Sigmoid colon (tissue), 6 donors: ENCODE measurements at regions not wholly inside any gene's neighbourhood (a gene's known extent, or its start where the extent isn't known, plus 50 kb on each side); places are given as distances from the start of the nearest gene placed in this dataset.

Experiments
- DNase-seq: peaks from one replicate; pipeline ENCODE4 v3.0.0-alpha.2; 2019
- H3K27ac ChIP-seq, 4 donors: fragments of 200-600 bp; sonication (generic); one replicate each; pipeline ENCODE4 v1.5.1; 2016 to 2019; ENCODE audit warnings: mild to moderate bottlenecking in 1 of 4
- H3K27me3 ChIP-seq, 3 donors: fragments of 200-600 bp; sonication (generic); one replicate each; pipeline ENCODE4 v1.5.1; 2019; ENCODE audit warnings: mild to moderate bottlenecking in 1 of 3
- H3K36me3 ChIP-seq, 4 donors: fragments of 200-600 bp; sonication (generic); one replicate each; pipeline ENCODE4 v1.5.1; 2016 to 2019
- H3K4me1 ChIP-seq, 4 donors: fragments of 200-600 bp; sonication (generic); one replicate each; pipeline ENCODE4 v1.5.1; 2017 to 2019
- H3K4me3 ChIP-seq, 4 donors: fragments of 200-600 bp; sonication (generic); one replicate each; pipeline ENCODE4 v1.5.1; 2017 to 2019; ENCODE audit warnings: mild to moderate bottlenecking in 2 of 4, moderate library complexity in 1 of 4
- H3K9me3 ChIP-seq, 4 donors: fragments of 200-600 bp in 3 of 4; sonication (generic) in 3 of 4; one replicate each; pipeline versions ENCODE4 v1.5.1 to v1.6.1; 2013 to 2019
- CTCF ChIP-seq, 4 experiments: fragments of 450-650 bp in 3 of 4; fragments of 200-600 bp in 1 of 4; IDR thresholded peaks; one replicate each; pipeline ENCODE4 v1.5.1; 2016 to 2019; ENCODE audit warnings: antibody characterized with exemption in 4 of 4, mild to moderate bottlenecking in 3 of 4, moderate library complexity in 2 of 4
- EP300 ChIP-seq, 4 donors: sonication (generic); formaldehyde crosslinking; IDR thresholded peaks; one replicate each; pipeline ENCODE4 v1.6.1; 2017; ENCODE audit warnings: antibody characterized with exemption in 4 of 4
- POLR2A ChIP-seq, 2 donors: fragments of 450-650 bp; IDR thresholded peaks; one replicate each; pipeline ENCODE4 v1.6.1; 2016; ENCODE audit warnings: antibody characterized with exemption in 2 of 2, mild to moderate bottlenecking in 2 of 2, moderate library complexity in 2 of 2
- POLR2AphosphoS5 ChIP-seq, 4 donors: sonication (generic); formaldehyde crosslinking; IDR thresholded peaks; one replicate each; pipeline ENCODE4 v1.6.1; 2017; ENCODE audit warnings: antibody characterized with exemption in 4 of 4
- WGBS, 2 donors: extraction: QIAGEN DNeasy Blood & Tissue Kit; methylation state at CpG; one replicate each; pipeline ENCODE4 v1.1.7; 2013; 5-methylcytosine and 5-hydroxymethylcytosine counted together
- intact Hi-C: fragments of 100-400 bp; cut with DNase I; formaldehyde crosslinking; loops from one replicate; pipeline ENCODE4 v1.15.1; 2023
- donor health status: healthy with polysubstance abuse.
- donor health status: healthy.

DNA sequence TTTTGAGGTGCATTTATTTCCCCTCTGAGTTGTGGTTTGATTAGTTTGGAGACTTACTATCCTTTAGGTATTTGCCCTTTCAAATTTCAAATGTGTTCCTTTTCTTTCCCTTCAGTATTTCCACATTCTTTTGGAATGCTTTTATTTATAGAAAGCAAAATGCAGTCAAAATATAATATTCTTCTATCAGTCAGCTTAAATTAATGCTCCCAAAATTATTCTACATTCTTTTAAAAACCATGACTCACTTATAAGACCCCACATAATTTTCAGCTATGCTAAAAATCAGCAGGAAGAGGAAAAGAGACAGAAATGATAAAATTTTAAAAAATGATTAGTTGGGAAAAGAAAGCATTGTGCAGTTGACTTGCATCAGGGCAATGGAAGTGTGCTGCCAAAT is 180.0 kb upstream of the SMLR1 start:
- intact Hi-C loops, result no loop called here
- no peaks in the 10 kb centered on the region for H3K36me3 ChIP-seq
- no peak overlapping the region for H3K4me3 ChIP-seq
- H3K27ac ChIP-seq, result no peak overlapping the region
- no peaks in the 10 kb centered on the region for H3K4me1 ChIP-seq
- peaks cover 0 to 5% (median under 1%) of the 10 kb centered on the region in 4 donors for H3K9me3 ChIP-seq
- no peak for DNase-seq
- no peaks in the 10 kb centered on the region for H3K27me3 ChIP-seq
- no peak for TF ChIP-seq POLR2AphosphoS5 (IDR thresholded peaks at IDR 0.05)
- TF ChIP-seq EP300 (IDR thresholded peaks at IDR 0.05), result no peak
- TF ChIP-seq POLR2A (IDR thresholded peaks at IDR 0.05), result no peak
- no peak for TF ChIP-seq CTCF (IDR thresholded peaks at IDR 0.05)

DNA sequence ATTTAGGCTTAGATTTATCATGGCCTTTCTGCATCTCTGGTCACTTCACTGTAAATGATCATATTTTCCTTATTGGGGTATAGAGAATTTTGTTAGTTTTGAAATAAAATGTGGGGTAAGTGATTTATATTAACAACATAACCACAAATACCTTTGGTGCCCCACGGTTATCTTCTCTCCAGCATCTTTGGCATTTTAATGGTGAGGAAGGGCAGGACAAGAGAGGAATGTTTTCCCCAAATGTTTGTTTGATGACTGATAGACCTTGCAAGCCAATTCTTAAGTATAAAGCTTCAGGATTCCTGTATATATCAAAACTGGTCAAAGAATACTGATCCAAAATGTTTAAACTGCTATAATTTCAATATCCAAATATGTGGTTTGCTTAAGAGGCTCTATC is 171.6 kb upstream of the SMLR1 start:
- no peak for DNase-seq

GRCh38 chr6:130661077-130661476 is 166.1 kb upstream of the SMLR1 start:
- no peak for TF ChIP-seq POLR2AphosphoS5 (IDR thresholded peaks at IDR 0.05)
- no peak for TF ChIP-seq POLR2A (IDR thresholded peaks at IDR 0.05)
- Histone ChIP-seq H3K36me3 (no peaks in the 10 kb centered on the region), H3K27ac (no peak overlapping the region), H3K27me3 (no peaks in the 10 kb centered on the region), H3K4me3 (no peak overlapping the region), H3K9me3 (no peaks in the 10 kb centered on the region), H3K4me1 (no peaks in the 10 kb centered on the region)
- intact Hi-C loops, result no loop called here
- no peak for DNase-seq
- 68 to 78% methylated on average over 4 of the region's 4 CpGs for WGBS, 2 donors

More for the DNA sequence above, 171.6 kb upstream of the SMLR1 start:
- WGBS, 2 donors, result 77 to 83% methylated on average over 1 of the region's 1 CpG
- Histone ChIP-seq H3K27me3 (no peaks in the 10 kb centered on the region), H3K4me3 (no peak overlapping the region), H3K4me1 (no peaks in the 10 kb centered on the region), H3K36me3 (no peaks in the 10 kb centered on the region), H3K9me3 (no peaks in the 10 kb centered on the region), H3K27ac (no peak overlapping the region)
- intact Hi-C loops, result no loop called here
- TF ChIP-seq CTCF (IDR thresholded peaks at IDR 0.05), result no peak
- no peak for TF ChIP-seq POLR2A (IDR thresholded peaks at IDR 0.05)
- no peak for TF ChIP-seq POLR2AphosphoS5 (IDR thresholded peaks at IDR 0.05)
- TF ChIP-seq EP300 (IDR thresholded peaks at IDR 0.05), result no peak

DNA sequence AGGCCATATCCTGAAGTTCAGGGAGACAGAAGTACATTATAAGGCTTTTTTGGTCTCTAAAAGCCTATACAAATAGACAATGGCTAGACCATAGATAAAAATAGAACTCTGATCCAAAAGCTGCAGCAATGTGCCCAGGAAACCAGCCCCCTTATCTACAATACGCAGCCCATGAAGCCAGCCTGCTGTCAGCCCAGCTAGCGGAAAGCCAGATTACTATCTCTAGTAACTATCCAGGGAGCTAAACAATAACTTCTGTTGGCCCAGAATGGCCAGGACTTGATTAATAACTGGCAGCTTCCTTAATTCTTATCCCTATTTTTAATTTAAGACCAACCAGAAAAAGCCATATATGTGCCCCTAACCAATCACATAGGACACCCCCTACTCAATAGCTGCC is 160.4 kb upstream of the SMLR1 start:
- no peaks in the 10 kb centered on the region for H3K27me3 ChIP-seq
- H3K4me3 ChIP-seq, result no peak overlapping the region
- TF ChIP-seq POLR2A (IDR thresholded peaks at IDR 0.05) (no peak), EP300 (IDR thresholded peaks at IDR 0.05) (no peak), POLR2AphosphoS5 (IDR thresholded peaks at IDR 0.05) (no peak), CTCF (IDR thresholded peaks at IDR 0.05) (no peak)
- H3K36me3 ChIP-seq, result no peaks in the 10 kb centered on the region
- no peaks in the 10 kb centered on the region for H3K9me3 ChIP-seq
- 92% methylated on average over 2 of the region's 2 CpGs for WGBS, 2 donors
- peaks cover 0 to 2% (median 0%) of the 10 kb centered on the region in 4 donors for H3K4me1 ChIP-seq
- no peak for DNase-seq
- intact Hi-C loops, result no loop called here
- no peak overlapping the region for H3K27ac ChIP-seq

DNA sequence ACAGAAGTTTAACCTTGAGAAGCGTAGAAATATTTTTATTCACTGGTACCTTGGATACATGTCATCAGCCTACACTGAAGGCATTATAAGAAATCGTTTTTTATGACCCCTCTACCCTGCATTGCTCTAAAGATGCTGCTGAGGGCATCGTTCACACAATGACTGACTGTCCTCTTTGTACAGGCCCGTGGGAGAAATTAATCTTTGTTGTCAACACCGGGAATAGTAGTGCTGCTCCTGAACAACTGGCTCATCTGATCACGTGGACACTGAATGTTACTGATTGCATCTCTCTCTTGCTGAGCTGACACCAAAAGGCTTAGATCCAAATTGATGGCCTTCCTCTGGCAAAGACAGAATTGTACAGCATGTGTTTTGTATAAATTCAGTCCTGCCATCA is 157.1 kb upstream of the SMLR1 start:
- intact Hi-C loops, result no loop called here
- H3K27ac ChIP-seq, result no peak overlapping the region
- no peak overlapping the region for H3K4me3 ChIP-seq
- no peaks in the 10 kb centered on the region for H3K27me3 ChIP-seq
- no peaks in the 10 kb centered on the region for H3K9me3 ChIP-seq
- WGBS, 2 donors, result 46 to 75% methylated on average over 6 of the region's 6 CpGs
- no peak for DNase-seq
- H3K4me1 ChIP-seq, result peaks cover 0 to 2% (median 0%) of the 10 kb centered on the region in 4 donors
- TF ChIP-seq POLR2A (IDR thresholded peaks at IDR 0.05), result no peak
- TF ChIP-seq CTCF (IDR thresholded peaks at IDR 0.05), result no peak
- no peak for TF ChIP-seq POLR2AphosphoS5 (IDR thresholded peaks at IDR 0.05)
- no peak for TF ChIP-seq EP300 (IDR thresholded peaks at IDR 0.05)
- no peaks in the 10 kb centered on the region for H3K36me3 ChIP-seq
